IMR-90 (cell line): ENCODE measurements at regions not wholly inside any gene's neighbourhood (a gene's known extent, or its start where the extent isn't known, plus 50 kb on each side); places are given as distances from the start of the nearest gene placed in this dataset.

Experiments
- ATAC-seq: fragments of 200-7000 bp; cut with Tn5 transposase; 2 replicates; pipeline ENCODE4 v1.9.1; 2020; ENCODE audit warnings: low read depth, mild to moderate bottlenecking, moderate library complexity
- BruUV-seq: library from RNA; stranded (reverse); fragments of 400-500 nt; replicated peaks from 2 replicates; lab custom pipeline; 2021; lab: Mats Ljungman, UMichigan
- CTCF ChIA-PET: fragments of 300-600 bp; formaldehyde crosslinking; extraction: SDS; loops from one replicate; lab custom pipeline; 2021; ENCODE audit warnings: antibody characterized with exemption; lab: Yijun Ruan, JAX
- POLR2A ChIA-PET: fragments of 300-600 bp; sonication (Branson Sonifier 250); formaldehyde crosslinking; loops from one replicate; lab custom pipeline; 2022; ENCODE audit warnings: antibody characterized with exemption; ENCODE audit not compliant: unreplicated experiment; lab: Charles Lee
- DNase-seq: peaks from one replicate; pipeline ENCODE4 v3.0.0; 2013
- H2AFZ ChIP-seq: replicated peaks from 2 replicates; pipeline ENCODE3; 2013; ENCODE audit warnings: low read length, mild to moderate bottlenecking; ENCODE audit not compliant: poor library complexity
- H2AK5ac ChIP-seq: 2 replicates; pipeline ENCODE4 v1.6.1; 2013; ENCODE audit warnings: low read depth, low read length, inconsistent platforms
- H2AK9ac ChIP-seq: replicated peaks from 2 replicates; pipeline ENCODE3; 2013; ENCODE audit warnings: mild to moderate bottlenecking, low read depth, low read length, moderate library complexity; ENCODE audit not compliant: poor library complexity
- H2BK120ac ChIP-seq: 2 replicates; pipeline ENCODE4 v1.6.1; 2013; ENCODE audit warnings: low read depth, low read length, inconsistent platforms
- H2BK15ac ChIP-seq: 3 replicates; pipeline ENCODE4 v1.6.1; 2013; ENCODE audit warnings: low read depth, low read length, inconsistent platforms
- H2BK20ac ChIP-seq: 2 replicates; pipeline ENCODE4 v1.6.1; 2013; ENCODE audit warnings: low read depth, mild to moderate bottlenecking, inconsistent platforms, low read length, moderate library complexity
- H2BK5ac ChIP-seq: 2 replicates; pipeline ENCODE4 v1.6.1; 2013; ENCODE audit warnings: mild to moderate bottlenecking, low read depth, low read length, inconsistent platforms; ENCODE audit not compliant: poor library complexity, severe bottlenecking
- H3K14ac ChIP-seq: replicated peaks from 2 replicates; pipeline ENCODE4 v1.6.1; 2013; ENCODE audit warnings: low read depth, low read length, inconsistent platforms
- H3K18ac ChIP-seq: 2 replicates; pipeline ENCODE4 v1.6.1; 2013; ENCODE audit warnings: low read depth, low read length, control low read depth
- H3K23ac ChIP-seq: 2 replicates; pipeline ENCODE4 v1.6.1; 2013; ENCODE audit warnings: low read depth, low read length, inconsistent platforms
- H3K27ac ChIP-seq: 2 replicates; pipeline ENCODE4 v1.5.1; 2013; ENCODE audit warnings: mild to moderate bottlenecking, control low read depth, low read length; ENCODE audit not compliant: insufficient read depth
- H3K27me3 ChIP-seq: 2 replicates; pipeline ENCODE4 v1.6.1; 2013; ENCODE audit warnings: low read length; ENCODE audit not compliant: control insufficient read depth, insufficient read depth
- H3K36me3 ChIP-seq: 2 replicates; pipeline ENCODE4 v1.6.1; 2013; ENCODE audit warnings: low read length, mixed read lengths; ENCODE audit not compliant: control insufficient read depth, insufficient read depth
- H3K4ac ChIP-seq: 2 replicates; pipeline ENCODE4 v1.6.1; 2013; ENCODE audit warnings: low read depth, low read length, inconsistent platforms
- H3K4me1 ChIP-seq: 2 replicates; pipeline ENCODE4 v1.6.1; 2013; ENCODE audit warnings: low read length, mixed read lengths; ENCODE audit not compliant: control insufficient read depth, insufficient read depth
- H3K4me2 ChIP-seq: 2 replicates; pipeline ENCODE4 v1.6.1; 2013; ENCODE audit warnings: low read depth, mild to moderate bottlenecking, control low read depth, low read length, moderate library complexity
- H3K4me3 ChIP-seq: 2 replicates; pipeline ENCODE4 v1.5.1; 2013; ENCODE audit warnings: low read depth, mild to moderate bottlenecking, control low read depth, low read length, moderate library complexity; ENCODE audit not compliant: insufficient read depth
- H3K56ac ChIP-seq: 2 replicates; pipeline ENCODE4 v1.6.1; 2013; ENCODE audit warnings: low read length, inconsistent platforms; ENCODE audit not compliant: insufficient read depth; ENCODE audit errors: extremely low read depth
- H3K79me1 ChIP-seq, 2 experiments: 2 replicates each; pipeline ENCODE4 v1.6.1; 2013; ENCODE audit warnings: low read length in 2 of 2, inconsistent platforms in 1 of 2, low read depth in 1 of 2
- H3K9ac ChIP-seq: 2 replicates; pipeline ENCODE4 v1.6.1; 2013; ENCODE audit warnings: low read depth, low read length, control low read depth
- H3K9me1 ChIP-seq: 2 replicates; pipeline ENCODE4 v1.6.1; 2013; ENCODE audit warnings: low read length, inconsistent platforms; ENCODE audit not compliant: insufficient read depth
- H3K9me3 ChIP-seq: 2 replicates; pipeline ENCODE4 v1.6.1; 2013; ENCODE audit warnings: low read length; ENCODE audit not compliant: control insufficient read depth, insufficient read depth
- H4K20me1 ChIP-seq: 2 replicates; pipeline ENCODE4 v1.6.1; 2013; ENCODE audit warnings: low read length, inconsistent platforms; ENCODE audit not compliant: insufficient read depth
- H4K5ac ChIP-seq: 2 replicates; pipeline ENCODE4 v1.6.1; 2013; ENCODE audit warnings: mild to moderate bottlenecking, low read depth, low read length, control low read depth
- H4K8ac ChIP-seq, 2 experiments: 2 replicates each; pipeline ENCODE4 v1.6.1; 2013; ENCODE audit warnings: low read depth in 2 of 2, low read length in 2 of 2, control low read depth in 1 of 2, inconsistent platforms in 1 of 2
- H4K91ac ChIP-seq: 2 replicates; pipeline ENCODE4 v1.6.1; 2013; ENCODE audit warnings: low read depth, low read length, inconsistent platforms; ENCODE audit not compliant: insufficient read depth
- BHLHE40 ChIP-seq: fragments of 150-350 bp; IDR thresholded peaks from 2 replicates; pipeline ENCODE4 v1.6.1; 2016; ENCODE audit warnings: mild to moderate bottlenecking, low read depth, low read length
- CEBPB ChIP-seq: IDR thresholded peaks from 2 replicates; pipeline ENCODE4 v1.6.1; 2012; ENCODE audit warnings: low read depth, low read length, improper control_type of control experiment
- CHD1 ChIP-seq: IDR thresholded peaks from 2 replicates; pipeline ENCODE4 v1.6.1; 2012; ENCODE audit warnings: low read depth, low read length, improper control_type of control experiment
- FOS ChIP-seq: fragments of 150-350 bp; IDR thresholded peaks from 2 replicates; pipeline ENCODE4 v1.6.1; 2016; ENCODE audit warnings: low read depth, low read length
- MAFK ChIP-seq: IDR thresholded peaks from 2 replicates; pipeline ENCODE4 v1.6.1; 2012; ENCODE audit warnings: low read depth, low read length, improper control_type of control experiment
- MAZ ChIP-seq: IDR thresholded peaks from 2 replicates; pipeline ENCODE4 v1.6.1; 2012; ENCODE audit warnings: low read depth, mild to moderate bottlenecking, low read length, improper control_type of control experiment, moderate library complexity, borderline replicate concordance
- MXI1 ChIP-seq: IDR thresholded peaks from 2 replicates; pipeline ENCODE4 v1.6.1; 2012; ENCODE audit warnings: low read depth, mild to moderate bottlenecking, low read length, moderate library complexity, borderline replicate concordance
- NFE2L2 ChIP-seq: fragments of 150-350 bp; IDR thresholded peaks from 2 replicates; pipeline ENCODE4 v1.6.1; 2016; ENCODE audit warnings: low read depth, mild to moderate bottlenecking, low read length
- RAD21 ChIP-seq: IDR thresholded peaks from 2 replicates; pipeline ENCODE4 v1.6.1; 2012; ENCODE audit warnings: low read length, improper control_type of control experiment
- RCOR1 ChIP-seq: IDR thresholded peaks from 2 replicates; pipeline ENCODE4 v1.6.1; 2012; ENCODE audit warnings: mild to moderate bottlenecking, low read length, improper control_type of control experiment; ENCODE audit not compliant: insufficient replicate concordance
- RFX5 ChIP-seq: IDR thresholded peaks from 2 replicates; pipeline ENCODE4 v1.8.0; 2012; ENCODE audit warnings: low read depth, mild to moderate bottlenecking, low read length, moderate library complexity
- WGBS, 2 experiments: methylation state at CpG; one replicate each; pipeline versions ENCODE4 v1.1.5 to v1.1.7; 2013; ENCODE audit warnings: missing lambda C conversion rate in 2 of 2; ENCODE audit not compliant: insufficient read length in 1 of 2; ENCODE audit errors: extremely low coverage in 2 of 2; 5-methylcytosine and 5-hydroxymethylcytosine counted together
- dilution Hi-C: fragments of 300-500 bp; cut with HindIII; formaldehyde crosslinking; loops from one replicate; pipeline ENCODE4 v1.14.3; 2018; ENCODE audit warnings: low sequenced_read_pairs; ENCODE audit not compliant: unreplicated experiment
- in situ Hi-C: fragments of 300-500 bp; cut with MboI; formaldehyde crosslinking; loops from 3 replicates; pipeline ENCODE4 v1.14.3; 2019; ENCODE audit warnings: low sequenced_read_pairs, inconsistent platforms, mixed read lengths
- intact Hi-C: fragments of 100-400 bp; cut with micrococcal nuclease; formaldehyde crosslinking; loops from 2 replicates; pipeline ENCODE4 v1.10.0; 2022
- TF ChIP-seq, protein P1 (sequence below): conservative IDR thresholded peaks from 2 replicates; pipeline ENCODE4 v1.5.1; 2012; ENCODE audit warnings: mild to moderate bottlenecking, low read depth, low read length, improper control_type of control experiment
- TF ChIP-seq, protein P2 (sequence below): fragments of 150-350 bp; IDR thresholded peaks from 2 replicates; pipeline ENCODE4 v1.6.1; 2017; ENCODE audit warnings: mild to moderate bottlenecking, antibody characterized with exemption, low read length, low read depth
- TF ChIP-seq, protein P3 (sequence below): fragments of 150-350 bp; IDR thresholded peaks from 2 replicates; pipeline ENCODE4 v1.6.1; 2016; ENCODE audit warnings: low read depth, mild to moderate bottlenecking, low read length, moderate library complexity, borderline replicate concordance

DNA sequence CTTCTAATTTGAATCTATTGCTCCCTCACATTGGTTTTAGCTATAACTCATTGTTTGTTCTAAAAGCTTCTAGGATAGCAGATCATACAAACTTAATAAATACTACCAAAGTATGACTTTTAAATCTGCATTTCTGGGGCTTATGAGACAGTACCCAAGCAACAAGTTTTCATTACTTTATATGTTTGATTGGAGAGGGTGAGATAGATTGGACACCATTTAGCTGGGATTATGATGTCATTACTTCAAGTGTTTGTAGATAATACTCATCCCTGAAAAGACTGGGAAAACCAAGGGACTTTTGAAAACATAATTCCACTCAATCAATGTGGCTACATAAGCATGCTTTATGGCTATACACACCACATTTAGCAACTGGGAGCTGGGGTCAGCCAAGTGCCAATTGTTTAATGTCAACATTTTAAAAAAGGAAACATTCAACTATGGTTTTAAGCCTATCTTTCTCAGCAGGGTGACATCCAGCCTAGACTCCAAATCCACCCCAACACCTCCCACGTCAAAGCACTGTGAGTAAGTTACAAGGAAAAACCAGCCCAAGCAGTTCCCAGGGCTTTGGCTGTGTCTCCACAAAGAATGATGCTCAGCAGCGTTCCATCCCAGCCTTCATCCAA is 119.9 kb downstream of the ETAA1 start:
- Histone ChIP-seq H2BK5ac (peak overlapping the region; percentile 28), H3K9me3 (no peaks in the 10 kb centered on the region), H3K27ac (no peak overlapping the region), H3K27me3 (no peaks in the 10 kb centered on the region), H2BK15ac (no peak overlapping the region), H3K79me1 (no peaks in the 10 kb centered on the region), H3K4me3 (no peak overlapping the region), H4K8ac (peak overlapping the region in 1 of 2 experiments; percentile 69; a peak in 2 of 4 replicates), H2BK120ac (peak overlapping the region; percentile 77; the same call in 1 of the 2 replicates), H2AK9ac (no peak overlapping the region), H3K18ac (no peak overlapping the region), H2BK20ac (peak overlapping the region; percentile 82; the same call in 1 of the 2 replicates), H3K4ac (peak overlapping the region; percentile 69; the same call in 1 of the 2 replicates), H2AFZ (no peak overlapping the region), H3K23ac (peak overlapping the region; percentile 64; the same call in 1 of the 2 replicates), H3K9me1 (peaks cover 3% of the 10 kb centered on the region; the same call in 1 of the 2 replicates), H3K56ac (no peak overlapping the region), H4K20me1 (no peaks in the 10 kb centered on the region), H3K36me3 (no peaks in the 10 kb centered on the region), H3K4me2 (no peak overlapping the region), H3K9ac (no peak overlapping the region), H3K14ac (peak overlapping the region; percentile 69), H4K5ac (no peak overlapping the region), H2AK5ac (peak overlapping the region; percentile 82; the same call in 1 of the 2 replicates), H4K91ac (no peak overlapping the region; the same call in 1 of the 2 replicates), H3K4me1 (peaks cover 8% of the 10 kb centered on the region)
- POLR2A ChIA-PET = no interaction called here
- intact Hi-C loops (no loop called here), dilution Hi-C loops (no loop called here), in situ Hi-C loops (no loop called here)
- no peak for TF ChIP-seq RCOR1
- peak; percentile 51; the same call in 1 of the 2 replicates for TF ChIP-seq BHLHE40
- TF ChIP-seq CEBPB = peak; percentile 83
- no peak for TF ChIP-seq RAD21
- TF ChIP-seq, protein P1, sequence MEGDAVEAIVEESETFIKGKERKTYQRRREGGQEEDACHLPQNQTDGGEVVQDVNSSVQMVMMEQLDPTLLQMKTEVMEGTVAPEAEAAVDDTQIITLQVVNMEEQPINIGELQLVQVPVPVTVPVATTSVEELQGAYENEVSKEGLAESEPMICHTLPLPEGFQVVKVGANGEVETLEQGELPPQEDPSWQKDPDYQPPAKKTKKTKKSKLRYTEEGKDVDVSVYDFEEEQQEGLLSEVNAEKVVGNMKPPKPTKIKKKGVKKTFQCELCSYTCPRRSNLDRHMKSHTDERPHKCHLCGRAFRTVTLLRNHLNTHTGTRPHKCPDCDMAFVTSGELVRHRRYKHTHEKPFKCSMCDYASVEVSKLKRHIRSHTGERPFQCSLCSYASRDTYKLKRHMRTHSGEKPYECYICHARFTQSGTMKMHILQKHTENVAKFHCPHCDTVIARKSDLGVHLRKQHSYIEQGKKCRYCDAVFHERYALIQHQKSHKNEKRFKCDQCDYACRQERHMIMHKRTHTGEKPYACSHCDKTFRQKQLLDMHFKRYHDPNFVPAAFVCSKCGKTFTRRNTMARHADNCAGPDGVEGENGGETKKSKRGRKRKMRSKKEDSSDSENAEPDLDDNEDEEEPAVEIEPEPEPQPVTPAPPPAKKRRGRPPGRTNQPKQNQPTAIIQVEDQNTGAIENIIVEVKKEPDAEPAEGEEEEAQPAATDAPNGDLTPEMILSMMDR = no peak
- no peak for TF ChIP-seq MXI1
- TF ChIP-seq, protein P2, sequence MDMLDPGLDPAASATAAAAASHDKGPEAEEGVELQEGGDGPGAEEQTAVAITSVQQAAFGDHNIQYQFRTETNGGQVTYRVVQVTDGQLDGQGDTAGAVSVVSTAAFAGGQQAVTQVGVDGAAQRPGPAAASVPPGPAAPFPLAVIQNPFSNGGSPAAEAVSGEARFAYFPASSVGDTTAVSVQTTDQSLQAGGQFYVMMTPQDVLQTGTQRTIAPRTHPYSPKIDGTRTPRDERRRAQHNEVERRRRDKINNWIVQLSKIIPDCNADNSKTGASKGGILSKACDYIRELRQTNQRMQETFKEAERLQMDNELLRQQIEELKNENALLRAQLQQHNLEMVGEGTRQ = no peak
- TF ChIP-seq NFE2L2 = no peak
- TF ChIP-seq RFX5 = no peak
- no peak for TF ChIP-seq CHD1
- peak; percentile 66 for TF ChIP-seq FOS
- TF ChIP-seq MAZ = no peak
- TF ChIP-seq, protein P3, sequence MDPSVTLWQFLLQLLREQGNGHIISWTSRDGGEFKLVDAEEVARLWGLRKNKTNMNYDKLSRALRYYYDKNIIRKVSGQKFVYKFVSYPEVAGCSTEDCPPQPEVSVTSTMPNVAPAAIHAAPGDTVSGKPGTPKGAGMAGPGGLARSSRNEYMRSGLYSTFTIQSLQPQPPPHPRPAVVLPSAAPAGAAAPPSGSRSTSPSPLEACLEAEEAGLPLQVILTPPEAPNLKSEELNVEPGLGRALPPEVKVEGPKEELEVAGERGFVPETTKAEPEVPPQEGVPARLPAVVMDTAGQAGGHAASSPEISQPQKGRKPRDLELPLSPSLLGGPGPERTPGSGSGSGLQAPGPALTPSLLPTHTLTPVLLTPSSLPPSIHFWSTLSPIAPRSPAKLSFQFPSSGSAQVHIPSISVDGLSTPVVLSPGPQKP = no peak
- no peak for TF ChIP-seq MAFK
- no TSS peak for BruUV-seq
- DNase-seq (peak; percentile 98), ATAC-seq (peak; percentile 69)
- no CpG with 5 or more reads among the region's 2 CpGs for WGBS, 2 experiments
- CTCF ChIA-PET = interaction anchor here (1.0 kb wide), 1 partner anchor 34 kb away, joined by 3 read pairs; no protein-coding TSS in a partner anchor
